Gastrocnemius medialis (tissue), 4 donors: ENCODE measurements at regions not wholly inside any gene's neighbourhood (a gene's known extent, or its start where the extent isn't known, plus 50 kb on each side); places are given as distances from the start of the nearest gene placed in this dataset.

Experiments
- ATAC-seq, 2 donors: fragments of 150-250 bp; one replicate each; pipeline ENCODE4 v1.9.1; 2016
- DNase-seq, 2 donors: peaks; one replicate each; pipeline ENCODE4 v3.0.0-alpha.2; 2019
- H3K27ac ChIP-seq, 4 donors: fragments of 200-600 bp; sonication (generic); 1 replicate in 1 of 4; 2 replicates in 3 of 4; pipeline ENCODE4 v1.5.1; 2016 to 2018; ENCODE audit warnings: mild to moderate bottlenecking in 2 of 4, moderate library complexity in 1 of 4
- H3K27me3 ChIP-seq, 3 donors: fragments of 200-600 bp; sonication (generic) in 2 of 3; 1 replicate in 1 of 3; 2 replicates in 2 of 3; pipeline versions ENCODE4 v1.5.1 to v1.6.0; 2016 to 2019; ENCODE audit warnings: mild to moderate bottlenecking in 1 of 3, moderate library complexity in 1 of 3
- H3K36me3 ChIP-seq, 2 donors: fragments of 200-600 bp; sonication (generic) in 1 of 2; one replicate each; pipeline ENCODE4 v1.5.1; 2017 to 2018
- H3K4me1 ChIP-seq, 2 donors: fragments of 200-600 bp; sonication (generic) in 1 of 2; one replicate each; pipeline ENCODE4 v1.5.1; 2016 to 2017; ENCODE audit warnings: mild to moderate bottlenecking in 2 of 2
- H3K4me3 ChIP-seq, 4 donors: fragments of 200-600 bp; sonication (generic) in 3 of 4; 1 replicate in 1 of 4; 2 replicates in 3 of 4; pipeline ENCODE4 v1.5.1; 2016 to 2019; ENCODE audit warnings: mild to moderate bottlenecking in 2 of 4
- H3K9me3 ChIP-seq, 3 donors: fragments of 200-600 bp; sonication (generic) in 2 of 3; 1 replicate in 1 of 3; 2 replicates in 2 of 3; pipeline ENCODE4 v1.5.1; 2016 to 2019
- CTCF ChIP-seq, 5 experiments: fragments of 450-650 bp in 3 of 5; fragments of 200-600 bp in 2 of 5; sonication (generic) in 2 of 5; IDR thresholded peaks in 4 of 5; conservative IDR thresholded peaks in 1 of 5; 1 replicate in 4 of 5; 2 replicates in 1 of 5; pipeline ENCODE4 v1.5.1; 2016 to 2019; ENCODE audit warnings: antibody characterized with exemption in 5 of 5, mild to moderate bottlenecking in 3 of 5, moderate library complexity in 3 of 5
- POLR2A ChIP-seq, 2 donors: fragments of 450-650 bp; IDR thresholded peaks; one replicate each; pipeline ENCODE4 v1.6.1; 2017; ENCODE audit warnings: antibody characterized with exemption in 2 of 2, mild to moderate bottlenecking in 2 of 2, moderate library complexity in 2 of 2
- in situ Hi-C, 4 donors: fragments of 200-750 bp; cut with MboI; loops; one replicate each; pipeline versions ENCODE4 v1.15.0 to v1.8.0; 2017; ENCODE audit warnings: low sequenced_read_pairs in 4 of 4
- intact Hi-C: fragments of 100-400 bp; cut with DNase I; formaldehyde crosslinking; loops from one replicate; pipeline ENCODE4 v1.15.1; 2023; ENCODE audit warnings: low total_unique reads

GRCh38 chr2:10193851-10194820 lies 71.6 kb downstream of the RRM2 start:
- no peaks in the 10 kb centered on the region for H3K9me3 ChIP-seq
- in situ Hi-C loops (no loop called here), intact Hi-C loops (no loop called here)
- DNase-seq = no peak
- H3K27ac ChIP-seq = no peak overlapping the region
- no peak overlapping the region for H3K4me3 ChIP-seq
- no peaks in the 10 kb centered on the region for H3K36me3 ChIP-seq
- TF ChIP-seq POLR2A (IDR thresholded peaks at IDR 0.05) (no peak), CTCF (IDR thresholded peaks at IDR 0.05 in 4 of 5, conservative IDR thresholded peaks at IDR 0.05 in 1 of 5) (no peak)
- no peaks in the 10 kb centered on the region for H3K27me3 ChIP-seq
- no peak for ATAC-seq
- H3K4me1 ChIP-seq = no peaks in the 10 kb centered on the region

GRCh38 chr2:10195278-10196109 lies 73.0 kb downstream of the RRM2 start:
- no peaks in the 10 kb centered on the region for H3K9me3 ChIP-seq
- H3K27me3 ChIP-seq = no peaks in the 10 kb centered on the region
- no peak overlapping the region for H3K27ac ChIP-seq
- in situ Hi-C loops = no loop called here
- ATAC-seq = no peak
- H3K36me3 ChIP-seq = no peaks in the 10 kb centered on the region
- no peak for TF ChIP-seq POLR2A (IDR thresholded peaks at IDR 0.05)
- TF ChIP-seq CTCF (IDR thresholded peaks at IDR 0.05 in 4 of 5, conservative IDR thresholded peaks at IDR 0.05 in 1 of 5) = no peak
- H3K4me1 ChIP-seq = no peaks in the 10 kb centered on the region
- intact Hi-C loops = no loop called here
- no peak overlapping the region for H3K4me3 ChIP-seq
- DNase-seq = no peak

GRCh38 chr2:10196110-10196892 lies 73.8 kb downstream of the RRM2 start:
- Histone ChIP-seq H3K36me3 (no peaks in the 10 kb centered on the region), H3K27me3 (no peaks in the 10 kb centered on the region), H3K4me1 (no peaks in the 10 kb centered on the region), H3K4me3 (no peak overlapping the region), H3K9me3 (no peaks in the 10 kb centered on the region), H3K27ac (no peak overlapping the region)
- intact Hi-C loops = no loop called here
- TF ChIP-seq CTCF (IDR thresholded peaks at IDR 0.05 in 4 of 5, conservative IDR thresholded peaks at IDR 0.05 in 1 of 5) (no peak), POLR2A (IDR thresholded peaks at IDR 0.05) (no peak)
- in situ Hi-C loops = no loop called here
- DNase-seq (no peak), ATAC-seq (no peak)

GRCh38 chr2:10196948-10197696 lies 74.6 kb downstream of the RRM2 start:
- Histone ChIP-seq H3K36me3 (no peaks in the 10 kb centered on the region), H3K27ac (no peak overlapping the region), H3K4me1 (no peaks in the 10 kb centered on the region), H3K27me3 (no peaks in the 10 kb centered on the region), H3K4me3 (no peak overlapping the region), H3K9me3 (no peaks in the 10 kb centered on the region)
- ATAC-seq = no peak
- in situ Hi-C loops = no loop called here
- intact Hi-C loops = no loop called here
- no peak for DNase-seq
- TF ChIP-seq POLR2A (IDR thresholded peaks at IDR 0.05) = no peak
